Neuronal stem cell (in vitro differentiated cells): ENCODE measurements at regions not wholly inside any gene's neighbourhood (a gene's known extent, or its start where the extent isn't known, plus 50 kb on each side); places are given as distances from the start of the nearest gene placed in this dataset.

Source experiments
- DNase-seq: peaks from one replicate; pipeline ENCODE4 v3.0.0-alpha.2; 2013; ENCODE audit warnings: low spot score
- H2AFZ ChIP-seq: one replicate; pipeline ENCODE4 v1.6.1; 2013; ENCODE audit warnings: mild to moderate bottlenecking, low read length, inconsistent platforms
- H2AK5ac ChIP-seq: 2 replicates; pipeline ENCODE4 v1.6.1; 2013; ENCODE audit warnings: low read depth, mild to moderate bottlenecking, inconsistent platforms, low read length, moderate library complexity, mixed read lengths
- H2BK120ac ChIP-seq: 2 replicates; pipeline ENCODE4 v1.6.1; 2013; ENCODE audit warnings: low read depth, mild to moderate bottlenecking, inconsistent platforms, low read length, moderate library complexity, mixed read lengths
- H2BK12ac ChIP-seq: one replicate; pipeline ENCODE4 v1.6.1; 2013; ENCODE audit warnings: low read length, inconsistent platforms
- H2BK15ac ChIP-seq: 2 replicates; pipeline ENCODE4 v1.6.1; 2013; ENCODE audit warnings: mild to moderate bottlenecking, low read length, inconsistent platforms, mixed read lengths
- H2BK5ac ChIP-seq: one replicate; pipeline ENCODE4 v1.6.1; 2013; ENCODE audit warnings: inconsistent platforms, mild to moderate bottlenecking, low read length, moderate library complexity
- H3K14ac ChIP-seq: one replicate; pipeline ENCODE4 v1.6.1; 2013; ENCODE audit warnings: low read length, inconsistent platforms
- H3K18ac ChIP-seq: 2 replicates; pipeline ENCODE4 v1.6.1; 2013; ENCODE audit warnings: low read length, inconsistent platforms
- H3K23ac ChIP-seq: 2 replicates; pipeline ENCODE4 v1.6.1; 2013; ENCODE audit warnings: low read depth, mild to moderate bottlenecking, mixed read lengths, low read length, inconsistent platforms; ENCODE audit not compliant: poor library complexity
- H3K27ac ChIP-seq: replicated peaks from 3 replicates; pipeline ENCODE4 v1.5.1; 2013; ENCODE audit warnings: low read length, inconsistent platforms
- H3K27me3 ChIP-seq, 3 experiments: 2 replicates each; pipeline ENCODE4 v1.6.1; 2013; ENCODE audit warnings: low read length in 3 of 3, mild to moderate bottlenecking in 2 of 3, inconsistent platforms in 1 of 3, low read depth in 1 of 3, mixed read lengths in 1 of 3, moderate library complexity in 1 of 3; ENCODE audit not compliant: control insufficient read depth in 3 of 3, insufficient read depth in 3 of 3
- H3K36me3 ChIP-seq, 2 donors: replicated peaks in 1 of 2; 2 replicates each; pipeline ENCODE4 v1.6.1; 2013; ENCODE audit warnings: low read length in 2 of 2; ENCODE audit not compliant: control insufficient read depth in 2 of 2, insufficient read depth in 2 of 2
- H3K4ac ChIP-seq: 2 replicates; pipeline ENCODE4 v1.6.1; 2013; ENCODE audit warnings: inconsistent platforms, mild to moderate bottlenecking, low read length, moderate library complexity
- H3K4me1 ChIP-seq, 2 donors: 1 replicate in 1 of 2; 2 replicates in 1 of 2; pipeline ENCODE4 v1.6.1; 2013; ENCODE audit warnings: low read length in 2 of 2, low read depth in 1 of 2; ENCODE audit not compliant: control insufficient read depth in 2 of 2, insufficient read depth in 1 of 2
- H3K4me2 ChIP-seq: one replicate; pipeline ENCODE4 v1.6.1; 2013; ENCODE audit warnings: mild to moderate bottlenecking, low read length, inconsistent platforms; ENCODE audit not compliant: insufficient read depth, poor library complexity, severe bottlenecking
- H3K4me3 ChIP-seq, 2 donors: 2 replicates each; pipeline ENCODE4 v1.5.1; 2013; ENCODE audit warnings: low read length in 2 of 2, mild to moderate bottlenecking in 2 of 2, inconsistent platforms in 1 of 2, moderate library complexity in 1 of 2
- H3K79me1 ChIP-seq: one replicate; pipeline ENCODE4 v1.6.1; 2013; ENCODE audit warnings: low read depth, mild to moderate bottlenecking, inconsistent platforms, low read length, moderate library complexity
- H3K9ac ChIP-seq: one replicate; pipeline ENCODE4 v1.6.1; 2013; ENCODE audit warnings: mild to moderate bottlenecking, low read depth, low read length, inconsistent platforms; ENCODE audit not compliant: poor library complexity
- H3K9me3 ChIP-seq, 2 donors: replicated peaks in 1 of 2; 2 replicates each; pipeline versions ENCODE3 to v1.6.1; 2013; ENCODE audit warnings: low read length in 2 of 2, mild to moderate bottlenecking in 2 of 2, inconsistent platforms in 1 of 2, low read depth in 1 of 2, mixed read lengths in 1 of 2, moderate library complexity in 1 of 2; ENCODE audit not compliant: control insufficient read depth in 2 of 2, insufficient read depth in 1 of 2
- H4K8ac ChIP-seq: one replicate; pipeline ENCODE4 v1.6.1; 2013; ENCODE audit warnings: low read depth, mild to moderate bottlenecking, inconsistent platforms, low read length, moderate library complexity
- H4K91ac ChIP-seq: one replicate; pipeline ENCODE4 v1.6.1; 2013; ENCODE audit warnings: low read length, low read depth, mild to moderate bottlenecking, inconsistent platforms; ENCODE audit not compliant: poor library complexity
- WGBS, 2 donors: extraction: QIAGEN DNeasy Blood & Tissue Kit; methylation state at CpG; one replicate each; pipeline ENCODE4 v1.1.7; 2013; ENCODE audit warnings: missing lambda C conversion rate in 2 of 2, mixed read lengths in 1 of 2; ENCODE audit not compliant: insufficient read length in 2 of 2, insufficient replicate concordance in 1 of 2; ENCODE audit errors: extremely low coverage in 2 of 2; 5-methylcytosine and 5-hydroxymethylcytosine counted together

- no peak overlapping the region for H2BK12ac ChIP-seq
- no peak overlapping the region for H3K14ac ChIP-seq
- no peak overlapping the region for H3K27ac ChIP-seq
- H3K9me3 ChIP-seq: no peaks in the 10 kb centered on the region
- H3K4me3 ChIP-seq: no peak overlapping the region
- no peak overlapping the region for H4K8ac ChIP-seq
- no peaks in the 10 kb centered on the region for H3K27me3 ChIP-seq
- no peak overlapping the region for H3K18ac ChIP-seq
- no peaks in the 10 kb centered on the region for H3K36me3 ChIP-seq
- no peak overlapping the region for H2BK120ac ChIP-seq
- H2BK15ac ChIP-seq: no peak overlapping the region
- no peak for DNase-seq
- WGBS, 2 donors: no CpG with 5 or more reads among the region's 1 CpG
- H3K23ac ChIP-seq: no peak overlapping the region
- H2AFZ ChIP-seq: no peak overlapping the region
- H2AK5ac ChIP-seq: no peak overlapping the region
- H3K9ac ChIP-seq: no peak overlapping the region
- no peak overlapping the region for H2BK5ac ChIP-seq
- no peak overlapping the region for H3K4ac ChIP-seq
- no peak overlapping the region for H3K4me2 ChIP-seq
- no peaks in the 10 kb centered on the region for H3K79me1 ChIP-seq
- no peak overlapping the region for H4K91ac ChIP-seq
- H3K4me1 ChIP-seq: no peaks in the 10 kb centered on the region
Measured at GRCh38 chr5:83789371-83789770, 68.7 kb upstream of the HAPLN1 start.

GRCh38 chr5:83787631-83788030, 67.0 kb upstream of the HAPLN1 start:
- Histone ChIP-seq H3K14ac (no peak overlapping the region), H3K36me3 (no peaks in the 10 kb centered on the region), H2BK15ac (no peak overlapping the region), H3K27me3 (no peaks in the 10 kb centered on the region), H2BK120ac (no peak overlapping the region), H3K23ac (no peak overlapping the region), H3K4me1 (no peaks in the 10 kb centered on the region), H3K4me3 (no peak overlapping the region), H2BK5ac (no peak overlapping the region), H3K79me1 (no peaks in the 10 kb centered on the region), H2AK5ac (no peak overlapping the region), H3K27ac (no peak overlapping the region), H4K8ac (no peak overlapping the region), H3K4me2 (no peak overlapping the region), H3K9me3 (no peaks in the 10 kb centered on the region), H3K4ac (no peak overlapping the region), H2AFZ (no peak overlapping the region), H3K9ac (no peak overlapping the region), H4K91ac (no peak overlapping the region), H2BK12ac (no peak overlapping the region), H3K18ac (no peak overlapping the region)
- WGBS, 2 donors: no CpG with 5 or more reads among the region's 3 CpGs
- DNase-seq: no peak

- no peaks in the 10 kb centered on the region for H3K36me3 ChIP-seq
- H3K4me3 ChIP-seq: no peak overlapping the region
- no peak overlapping the region for H2BK5ac ChIP-seq
- H3K9me3 ChIP-seq: no peaks in the 10 kb centered on the region
- H4K8ac ChIP-seq: no peak overlapping the region
- no peak overlapping the region for H3K9ac ChIP-seq
- 100% methylated on average over 1 of the region's 6 CpGs; no CpG with 5 or more reads in 1 of the 2 donors for WGBS, 2 donors
- H2AK5ac ChIP-seq: no peak overlapping the region
- no peak overlapping the region for H2BK12ac ChIP-seq
- no peak overlapping the region for H3K4ac ChIP-seq
- no peaks in the 10 kb centered on the region for H3K27me3 ChIP-seq
- H2AFZ ChIP-seq: no peak overlapping the region
- H3K23ac ChIP-seq: no peak overlapping the region
- H2BK15ac ChIP-seq: no peak overlapping the region
- no peaks in the 10 kb centered on the region for H3K79me1 ChIP-seq
- H2BK120ac ChIP-seq: no peak overlapping the region
- H3K4me2 ChIP-seq: no peak overlapping the region
- no peak overlapping the region for H4K91ac ChIP-seq
- DNase-seq: no peak
- H3K18ac ChIP-seq: no peak overlapping the region
- H3K4me1 ChIP-seq: no peaks in the 10 kb centered on the region
- no peak overlapping the region for H3K14ac ChIP-seq
- no peak overlapping the region for H3K27ac ChIP-seq
Measured at GRCh38 chr5:83785176-83785668, 64.6 kb upstream of the HAPLN1 start.

- Histone ChIP-seq H3K4me1 (no peaks in the 10 kb centered on the region), H2AFZ (no peak overlapping the region), H2BK12ac (no peak overlapping the region), H3K14ac (no peak overlapping the region), H3K27ac (no peak overlapping the region), H4K8ac (no peak overlapping the region), H2AK5ac (no peak overlapping the region), H3K4me3 (no peak overlapping the region), H3K23ac (no peak overlapping the region), H2BK15ac (no peak overlapping the region), H3K18ac (no peak overlapping the region), H4K91ac (no peak overlapping the region), H2BK120ac (no peak overlapping the region), H2BK5ac (no peak overlapping the region), H3K27me3 (no peaks in the 10 kb centered on the region), H3K9ac (no peak overlapping the region), H3K4ac (no peak overlapping the region), H3K36me3 (no peaks in the 10 kb centered on the region), H3K9me3 (no peaks in the 10 kb centered on the region), H3K4me2 (no peak overlapping the region), H3K79me1 (no peaks in the 10 kb centered on the region)
- WGBS, 2 donors: no CpG with 5 or more reads among the region's 3 CpGs
- DNase-seq: no peak
Measured at GRCh38 chr5:83780699-83781350, 60.2 kb upstream of the HAPLN1 start.
